AG09319 (cell line): ENCODE measurements at regions not wholly inside any gene's neighbourhood (a gene's known extent, or its start where the extent isn't known, plus 50 kb on each side); places are given as distances from the start of the nearest gene placed in this dataset.

Experiments
- DNase-seq: peaks from one replicate; pipeline ENCODE4 v3.0.0-alpha.2; 2010; ENCODE audit warnings: low read depth; ENCODE audit errors: extremely low read depth
- CTCF ChIP-seq: IDR thresholded peaks from 2 replicates; pipeline ENCODE4 v1.5.1; 2011; ENCODE audit warnings: low read depth, mild to moderate bottlenecking, inconsistent platforms, low read length, moderate library complexity

GRCh38 chr4:54152846-54153600 lies 53.1 kb downstream of the GSX2 start:
- TF ChIP-seq CTCF: no peak
- DNase-seq: peak; percentile 3

GRCh38 chr4:54155936-54156335 lies 56.0 kb downstream of the GSX2 start:
- no peak for TF ChIP-seq CTCF
- no peak for DNase-seq

- TF ChIP-seq CTCF: no peak
- no peak for DNase-seq
Observed at GRCh38 chr4:54157606-54158005, 57.6 kb downstream of the GSX2 start.

- no peak for DNase-seq
- TF ChIP-seq CTCF: no peak
Observed at GRCh38 chr4:54159543-54159942, 59.6 kb downstream of the GSX2 start.

GRCh38 chr4:54165011-54165410 lies 64.1 kb upstream of the PDGFRA start:
- DNase-seq: no peak
- no peak for TF ChIP-seq CTCF

GRCh38 chr4:54165438-54165837 lies 63.7 kb upstream of the PDGFRA start:
- peak; percentile 65 for DNase-seq
- TF ChIP-seq CTCF: no peak; the same call in 1 of the 2 replicates

- no peak for TF ChIP-seq CTCF
- DNase-seq: no peak
Observed at GRCh38 chr4:54167508-54167907, 61.6 kb upstream of the PDGFRA start.
